Breast epithelium (tissue), 3 donors: ENCODE measurements at regions not wholly inside any gene's neighbourhood (a gene's known extent, or its start where the extent isn't known, plus 50 kb on each side); places are given as distances from the start of the nearest gene placed in this dataset.

Experiments used
- CTCF ChIP-seq, 3 donors: fragments of 450-650 bp; IDR thresholded peaks; one replicate each; pipeline ENCODE4 v1.5.1; 2016 to 2017; ENCODE audit warnings: antibody characterized with exemption in 3 of 3, mild to moderate bottlenecking in 3 of 3, moderate library complexity in 3 of 3
- POLR2A ChIP-seq: fragments of 450-650 bp; IDR thresholded peaks from one replicate; pipeline ENCODE4 v1.6.1; 2016; ENCODE audit warnings: antibody characterized with exemption, mild to moderate bottlenecking, moderate library complexity

- TF ChIP-seq CTCF (IDR thresholded peaks at IDR 0.05): no peak
- no peak for TF ChIP-seq POLR2A
Observed at GRCh38 chr9:95777136-95777535, 98.4 kb upstream of the ERCC6L2 start.
